ENCODE measurements at regions not wholly inside any gene's neighbourhood (a gene's known extent, or its start where the extent isn't known, plus 50 kb on each side); places are given as distances from the start of the nearest gene placed in this dataset.
A peak's percentile ranks its signal among the peaks of the same experiment; 100 is the strongest.

DNA sequence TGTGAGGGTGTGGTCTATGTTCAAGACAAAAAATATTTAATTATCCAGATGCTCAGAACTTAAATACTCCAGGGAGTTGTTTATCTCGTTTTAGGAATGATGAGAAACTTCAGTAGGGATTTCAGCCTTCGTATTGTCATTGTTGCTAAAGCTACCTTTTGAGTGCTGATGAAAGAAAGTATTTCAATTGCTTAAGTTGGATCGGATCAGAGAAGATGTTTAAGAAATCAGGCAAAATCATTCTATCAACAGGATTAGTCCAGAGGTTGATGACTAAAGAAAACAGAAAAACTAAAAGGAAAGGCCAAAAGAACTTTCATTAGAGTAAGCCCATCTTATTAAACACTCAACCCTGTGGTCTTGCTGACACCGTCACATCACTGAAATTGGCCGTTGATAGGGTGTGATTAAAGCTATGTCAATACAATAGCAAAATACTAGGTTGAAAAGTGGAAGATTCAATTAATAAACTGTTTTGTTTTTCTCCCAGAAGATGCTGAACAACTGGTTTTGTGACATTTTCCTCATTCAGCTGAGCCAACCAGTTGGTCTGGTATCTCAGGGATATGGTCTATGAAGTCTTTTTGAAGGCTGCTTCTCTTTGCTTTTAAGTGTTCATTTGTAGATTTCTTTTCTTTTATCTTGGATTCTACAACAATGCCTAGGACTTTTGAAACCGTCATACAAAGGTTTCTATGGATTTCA is 551.7 kb downstream of the SLC4A3 start:
- no peak overlapping the region for H3K4me3 Mint-ChIP-seq
- POLR2A ChIA-PET = no interaction called here
- no peak overlapping the region for H3K27ac ChIP-seq (ENCODE audit: low read depth, low read length)
- peaks cover 0 to 8% (median 0%) of the 10 kb centered on the region in 11 donors for H3K9me3 Mint-ChIP-seq
- no peak for ATAC-seq
- intact Hi-C loops (cut with micrococcal nuclease) = no loop called here
- no peaks in the 10 kb centered on the region for H3K9me3 ChIP-seq (ENCODE audit: control insufficient read depth in 2 of 3, low read length in 3 of 3)
- H3K36me3 Mint-ChIP-seq = no peaks in the 10 kb centered on the region
- no peak overlapping the region for H3K4me3 ChIP-seq (ENCODE audit: low read length)
- no peaks in the 10 kb centered on the region for H3K27me3 ChIP-seq (ENCODE audit: control insufficient read depth in 2 of 2, insufficient read depth in 2 of 2, low read length in 2 of 2)
- H3K4me1 ChIP-seq (ENCODE audit: control insufficient read depth in 2 of 2, insufficient read depth in 2 of 2, low read length in 2 of 2) = no peaks in the 10 kb centered on the region
- no peak overlapping the region for H3K27ac Mint-ChIP-seq
- CTCF ChIA-PET = no interaction called here
- no peak for DNase-seq
- no peaks in the 10 kb centered on the region for H3K4me1 Mint-ChIP-seq
- H3K27me3 Mint-ChIP-seq = peaks cover 0 to 4% (median 0%) of the 10 kb centered on the region in 5 donors
- H3K36me3 ChIP-seq (ENCODE audit: control insufficient read depth in 2 of 3, insufficient read depth in 3 of 3, low read length in 3 of 3) = no peaks in the 10 kb centered on the region

GRCh38 chr2:220181165-220181564 is 553.7 kb downstream of the SLC4A3 start:
- H3K27me3 ChIP-seq (ENCODE audit: control insufficient read depth in 2 of 2, insufficient read depth in 2 of 2, low read length in 2 of 2) = no peaks in the 10 kb centered on the region
- no peaks in the 10 kb centered on the region for H3K36me3 Mint-ChIP-seq
- no peak overlapping the region for H3K4me3 Mint-ChIP-seq
- ATAC-seq = no peak
- H3K27ac Mint-ChIP-seq = no peak overlapping the region
- ChIA-PET POLR2A (no interaction called here), CTCF (no interaction called here)
- H3K27ac ChIP-seq (ENCODE audit: low read depth, low read length) = no peak overlapping the region
- H3K9me3 Mint-ChIP-seq = peaks cover 0 to 11% (median 0%) of the 10 kb centered on the region in 11 donors
- no peaks in the 10 kb centered on the region for H3K4me1 Mint-ChIP-seq
- no peaks in the 10 kb centered on the region for H3K36me3 ChIP-seq (ENCODE audit: control insufficient read depth in 2 of 3, insufficient read depth in 3 of 3, low read length in 3 of 3)
- no peaks in the 10 kb centered on the region for H3K4me1 ChIP-seq (ENCODE audit: control insufficient read depth in 2 of 2, insufficient read depth in 2 of 2, low read length in 2 of 2)
- peaks cover 0 to 4% (median 0%) of the 10 kb centered on the region in 5 donors for H3K27me3 Mint-ChIP-seq
- no peaks in the 10 kb centered on the region for H3K9me3 ChIP-seq (ENCODE audit: control insufficient read depth in 2 of 3, low read length in 3 of 3)
- DNase-seq = no peak
- H3K4me3 ChIP-seq (ENCODE audit: low read length) = no peak overlapping the region
- intact Hi-C loops (cut with micrococcal nuclease) = no loop called here

DNA sequence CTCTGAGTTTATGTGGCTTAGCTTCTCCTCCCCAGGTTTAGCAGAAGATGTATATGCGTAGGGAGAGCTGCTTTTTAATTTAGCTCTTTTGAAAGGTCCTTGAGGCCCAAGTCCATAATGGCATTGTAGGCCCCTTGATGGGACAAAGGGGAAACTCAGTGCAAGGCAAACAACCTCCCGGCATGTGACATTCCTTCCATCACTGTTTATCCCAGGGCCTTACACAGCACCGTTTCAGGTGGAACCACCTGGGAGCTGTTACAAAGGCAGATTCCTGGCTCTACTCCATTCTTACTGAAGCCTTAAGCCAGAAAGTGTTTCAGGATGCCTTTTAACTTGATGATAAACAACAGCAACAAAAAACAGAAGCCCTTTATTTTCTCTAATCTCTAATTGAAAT is 555.4 kb downstream of the SLC4A3 start:
- intact Hi-C loops (cut with micrococcal nuclease) = no loop called here
- Mint-ChIP-seq H3K36me3 (no peaks in the 10 kb centered on the region), H3K27ac (no peak overlapping the region), H3K27me3 (peaks cover 0 to 4% (median 0%) of the 10 kb centered on the region in 5 donors), H3K4me3 (no peak overlapping the region), H3K9me3 (peaks cover 0 to 8% (median 0%) of the 10 kb centered on the region in 11 donors), H3K4me1 (no peaks in the 10 kb centered on the region)
- Histone ChIP-seq H3K4me3 (ENCODE audit: low read length) (no peak overlapping the region), H3K27ac (ENCODE audit: low read depth, low read length) (no peak overlapping the region), H3K36me3 (ENCODE audit: control insufficient read depth in 2 of 3, insufficient read depth in 3 of 3, low read length in 3 of 3) (no peaks in the 10 kb centered on the region), H3K4me1 (ENCODE audit: control insufficient read depth in 2 of 2, insufficient read depth in 2 of 2, low read length in 2 of 2) (no peaks in the 10 kb centered on the region), H3K27me3 (ENCODE audit: control insufficient read depth in 2 of 2, insufficient read depth in 2 of 2, low read length in 2 of 2) (no peaks in the 10 kb centered on the region), H3K9me3 (ENCODE audit: control insufficient read depth in 2 of 3, low read length in 3 of 3) (no peaks in the 10 kb centered on the region)
- ATAC-seq = no peak
- POLR2A ChIA-PET = no interaction called here
- no peak for DNase-seq
- CTCF ChIA-PET = no interaction called here

- POLR2A ChIA-PET = no interaction called here
- Histone ChIP-seq H3K36me3 (ENCODE audit: control insufficient read depth in 2 of 3, insufficient read depth in 3 of 3, low read length in 3 of 3) (no peaks in the 10 kb centered on the region), H3K4me3 (ENCODE audit: low read length) (no peak overlapping the region), H3K9me3 (ENCODE audit: control insufficient read depth in 2 of 3, low read length in 3 of 3) (no peaks in the 10 kb centered on the region), H3K27me3 (ENCODE audit: control insufficient read depth in 2 of 2, insufficient read depth in 2 of 2, low read length in 2 of 2) (no peaks in the 10 kb centered on the region), H3K27ac (ENCODE audit: low read depth, low read length) (no peak overlapping the region), H3K4me1 (ENCODE audit: control insufficient read depth in 2 of 2, insufficient read depth in 2 of 2, low read length in 2 of 2) (no peaks in the 10 kb centered on the region)
- no peaks in the 10 kb centered on the region for H3K4me1 Mint-ChIP-seq
- no peak overlapping the region for H3K4me3 Mint-ChIP-seq
- no peak overlapping the region for H3K27ac Mint-ChIP-seq
- no peaks in the 10 kb centered on the region for H3K36me3 Mint-ChIP-seq
- peaks cover 0 to 11% (median 3%) of the 10 kb centered on the region in 11 donors for H3K9me3 Mint-ChIP-seq
- CTCF ChIA-PET = no interaction called here
- intact Hi-C loops (cut with micrococcal nuclease) = no loop called here
- ATAC-seq = no peak
- peaks cover 0 to 4% (median 0%) of the 10 kb centered on the region in 5 donors for H3K27me3 Mint-ChIP-seq
- DNase-seq = no peak
Observed at GRCh38 chr2:220185766-220186305, 558.4 kb downstream of the SLC4A3 start.

DNA sequence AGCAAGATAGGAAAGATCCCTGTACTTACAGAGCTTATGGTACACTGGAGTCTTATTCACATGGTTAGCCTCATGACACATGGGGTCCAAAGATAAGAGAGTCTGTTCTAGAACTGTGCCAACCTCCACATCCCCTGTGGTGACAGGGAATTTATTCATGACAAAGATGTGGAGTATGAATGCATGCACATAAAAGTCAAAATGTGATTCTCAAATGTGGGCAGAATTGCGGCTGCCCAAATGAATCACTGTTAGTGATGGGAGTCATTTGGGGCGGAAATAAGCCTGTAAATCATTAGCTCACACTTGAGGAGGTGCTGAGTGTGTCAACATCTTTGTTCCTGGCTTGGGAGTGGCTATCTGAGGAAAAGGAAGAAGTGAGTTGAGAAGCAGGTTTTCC is 560.6 kb downstream of the SLC4A3 start:
- Mint-ChIP-seq H3K27me3 (peaks cover 0 to 4% (median 0%) of the 10 kb centered on the region in 5 donors), H3K4me1 (no peaks in the 10 kb centered on the region), H3K4me3 (no peak overlapping the region), H3K9me3 (peaks cover 0 to 17% (median 4%) of the 10 kb centered on the region in 11 donors), H3K36me3 (no peaks in the 10 kb centered on the region), H3K27ac (no peak overlapping the region)
- Histone ChIP-seq H3K9me3 (ENCODE audit: control insufficient read depth in 2 of 3, low read length in 3 of 3) (no peaks in the 10 kb centered on the region), H3K27ac (ENCODE audit: low read depth, low read length) (no peak overlapping the region), H3K4me1 (ENCODE audit: control insufficient read depth in 2 of 2, insufficient read depth in 2 of 2, low read length in 2 of 2) (no peaks in the 10 kb centered on the region), H3K4me3 (ENCODE audit: low read length) (no peak overlapping the region), H3K36me3 (ENCODE audit: control insufficient read depth in 2 of 3, insufficient read depth in 3 of 3, low read length in 3 of 3) (no peaks in the 10 kb centered on the region), H3K27me3 (ENCODE audit: control insufficient read depth in 2 of 2, insufficient read depth in 2 of 2, low read length in 2 of 2) (no peaks in the 10 kb centered on the region)
- intact Hi-C loops (cut with micrococcal nuclease) = no loop called here
- POLR2A ChIA-PET = no interaction called here
- ATAC-seq (no peak), DNase-seq (no peak)
- CTCF ChIA-PET = no interaction called here

GRCh38 chr2:220191031-220191430 is 563.6 kb downstream of the SLC4A3 start:
- Histone ChIP-seq H3K36me3 (ENCODE audit: control insufficient read depth in 2 of 3, insufficient read depth in 3 of 3, low read length in 3 of 3) (no peaks in the 10 kb centered on the region), H3K27me3 (ENCODE audit: control insufficient read depth in 2 of 2, insufficient read depth in 2 of 2, low read length in 2 of 2) (no peaks in the 10 kb centered on the region), H3K4me3 (ENCODE audit: low read length) (no peak overlapping the region), H3K4me1 (ENCODE audit: control insufficient read depth in 2 of 2, insufficient read depth in 2 of 2, low read length in 2 of 2) (no peaks in the 10 kb centered on the region), H3K27ac (ENCODE audit: low read depth, low read length) (no peak overlapping the region), H3K9me3 (ENCODE audit: control insufficient read depth in 2 of 3, low read length in 3 of 3) (no peaks in the 10 kb centered on the region)
- ChIA-PET CTCF (interaction anchor here (0.6 kb wide), 1 partner anchor 582 kb away, joined by 3 read pairs; no protein-coding TSS in a partner anchor), POLR2A (no interaction called here)
- ATAC-seq (no peak), DNase-seq (no peak)
- peaks cover 0 to 16% (median 6%) of the 10 kb centered on the region in 11 donors for H3K9me3 Mint-ChIP-seq
- H3K27ac Mint-ChIP-seq = no peak overlapping the region
- intact Hi-C loops (cut with micrococcal nuclease) = no loop called here
- H3K27me3 Mint-ChIP-seq = no peaks in the 10 kb centered on the region
- no peaks in the 10 kb centered on the region for H3K4me1 Mint-ChIP-seq
- no peaks in the 10 kb centered on the region for H3K36me3 Mint-ChIP-seq
- no peak overlapping the region for H3K4me3 Mint-ChIP-seq

GRCh38 chr2:220191737-220192136 is 564.3 kb downstream of the SLC4A3 start:
- DNase-seq (no peak), ATAC-seq (peak; percentile 10)
- no peaks in the 10 kb centered on the region for H3K27me3 ChIP-seq (ENCODE audit: control insufficient read depth in 2 of 2, insufficient read depth in 2 of 2, low read length in 2 of 2)
- no peak overlapping the region for H3K27ac ChIP-seq (ENCODE audit: low read depth, low read length)
- no peaks in the 10 kb centered on the region for H3K36me3 Mint-ChIP-seq
- no peaks in the 10 kb centered on the region for H3K27me3 Mint-ChIP-seq
- no peaks in the 10 kb centered on the region for H3K9me3 ChIP-seq (ENCODE audit: control insufficient read depth in 2 of 3, low read length in 3 of 3)
- CTCF ChIA-PET = interaction anchor here (0.6 kb wide), 1 partner anchor 582 kb away, joined by 3 read pairs; no protein-coding TSS in a partner anchor
- H3K27ac Mint-ChIP-seq = no peak overlapping the region
- H3K4me1 Mint-ChIP-seq = no peaks in the 10 kb centered on the region
- POLR2A ChIA-PET = no interaction called here
- no peaks in the 10 kb centered on the region for H3K36me3 ChIP-seq (ENCODE audit: control insufficient read depth in 2 of 3, insufficient read depth in 3 of 3, low read length in 3 of 3)
- no peak overlapping the region for H3K4me3 ChIP-seq (ENCODE audit: low read length)
- no peak overlapping the region for H3K4me3 Mint-ChIP-seq
- intact Hi-C loops (cut with micrococcal nuclease) = no loop called here
- peaks cover 0 to 18% (median 6%) of the 10 kb centered on the region in 11 donors for H3K9me3 Mint-ChIP-seq
- no peaks in the 10 kb centered on the region for H3K4me1 ChIP-seq (ENCODE audit: control insufficient read depth in 2 of 2, insufficient read depth in 2 of 2, low read length in 2 of 2)
